ENCODE measurements at regions not wholly inside any gene's neighbourhood (a gene's known extent, or its start where the extent isn't known, plus 50 kb on each side); places are given as distances from the start of the nearest gene placed in this dataset.
"Not testable (repeated sequence)": the region's sequence is repeated elsewhere in the genome, so short reads cannot be mapped to it uniquely, and the experiment has no call there.

- not testable (repeated sequence) for H3K4me3 ChIP-seq (ENCODE audit: low read depth, low read length)
Measured at GRCh38 chr10:109809954-109810353, 113.4 kb downstream of the XPNPEP1 start.

- H3K4me3 ChIP-seq (ENCODE audit: low read depth, low read length): not testable (repeated sequence)
Measured at GRCh38 chr10:109801191-109801590, 122.1 kb downstream of the XPNPEP1 start.

- no peak overlapping the region for H3K4me3 ChIP-seq (ENCODE audit: low read depth, low read length)
Measured at GRCh38 chr10:109790647-109791046, 132.7 kb downstream of the XPNPEP1 start.

GRCh38 chr10:109784236-109784635 lies 139.1 kb downstream of the XPNPEP1 start:
- H3K4me3 ChIP-seq (ENCODE audit: low read depth, low read length): no peak overlapping the region

GRCh38 chr10:109783286-109783685 lies 140.0 kb downstream of the XPNPEP1 start:
- no peak overlapping the region for H3K4me3 ChIP-seq (ENCODE audit: low read depth, low read length)

GRCh38 chr10:109780997-109781396 lies 142.3 kb downstream of the XPNPEP1 start:
- H3K4me3 ChIP-seq (ENCODE audit: low read depth, low read length): no peak overlapping the region

- H3K4me3 ChIP-seq (ENCODE audit: low read depth, low read length): no peak overlapping the region
Measured at GRCh38 chr10:109778993-109779392, 144.3 kb downstream of the XPNPEP1 start.

GRCh38 chr10:109774121-109774440 lies 149.2 kb downstream of the XPNPEP1 start:
- H3K4me3 ChIP-seq (ENCODE audit: low read depth, low read length): no peak overlapping the region

GRCh38 chr10:109773288-109774120 lies 149.8 kb downstream of the XPNPEP1 start:
- no peak overlapping the region for H3K4me3 ChIP-seq (ENCODE audit: low read depth, low read length)

- no peak overlapping the region for H3K4me3 ChIP-seq (ENCODE audit: low read depth, low read length)
Measured at GRCh38 chr10:109770663-109771062, 152.6 kb downstream of the XPNPEP1 start.

GRCh38 chr10:109769966-109770365 lies 153.3 kb downstream of the XPNPEP1 start:
- H3K4me3 ChIP-seq (ENCODE audit: low read depth, low read length): no peak overlapping the region

- H3K4me3 ChIP-seq (ENCODE audit: low read depth, low read length): no peak overlapping the region
Measured at GRCh38 chr10:109765838-109766237, 157.5 kb downstream of the XPNPEP1 start.

GRCh38 chr10:109762555-109762954 lies 160.8 kb downstream of the XPNPEP1 start:
- H3K4me3 ChIP-seq (ENCODE audit: low read depth, low read length): no peak overlapping the region

- not testable (repeated sequence) for H3K4me3 ChIP-seq (ENCODE audit: low read depth, low read length)
Measured at GRCh38 chr10:109757670-109758069, 165.6 kb downstream of the XPNPEP1 start.

- H3K4me3 ChIP-seq (ENCODE audit: low read depth, low read length): no peak overlapping the region
Measured at GRCh38 chr10:109746861-109747260, 176.4 kb downstream of the XPNPEP1 start.

- H3K4me3 ChIP-seq (ENCODE audit: low read depth, low read length): no peak overlapping the region
Measured at GRCh38 chr10:109744020-109744419, 179.3 kb downstream of the XPNPEP1 start.

GRCh38 chr10:109743574-109743973 lies 179.7 kb downstream of the XPNPEP1 start:
- no peak overlapping the region for H3K4me3 ChIP-seq (ENCODE audit: low read depth, low read length)

GRCh38 chr10:109743146-109743545 lies 180.2 kb downstream of the XPNPEP1 start:
- H3K4me3 ChIP-seq (ENCODE audit: low read depth, low read length): no peak overlapping the region

- no peak overlapping the region for H3K4me3 ChIP-seq (ENCODE audit: low read depth, low read length)
Measured at GRCh38 chr10:109741712-109742111, 181.6 kb downstream of the XPNPEP1 start.

- no peak overlapping the region for H3K4me3 ChIP-seq (ENCODE audit: low read depth, low read length)
Measured at GRCh38 chr10:109740436-109740835, 182.9 kb downstream of the XPNPEP1 start.

GRCh38 chr10:109737626-109738025 lies 185.7 kb downstream of the XPNPEP1 start:
- no peak overlapping the region for H3K4me3 ChIP-seq (ENCODE audit: low read depth, low read length)

- no peak overlapping the region for H3K4me3 ChIP-seq (ENCODE audit: low read depth, low read length)
Measured at GRCh38 chr10:109737009-109737408, 186.3 kb downstream of the XPNPEP1 start.

- H3K4me3 ChIP-seq (ENCODE audit: low read depth, low read length): no peak overlapping the region
Measured at GRCh38 chr10:109735776-109736175, 187.5 kb downstream of the XPNPEP1 start.

Measured in iPS-11a (cell line).